ENCODE measurements at regions not wholly inside any gene's neighbourhood (a gene's known extent, or its start where the extent isn't known, plus 50 kb on each side); places are given as distances from the start of the nearest gene placed in this dataset.

DNA sequence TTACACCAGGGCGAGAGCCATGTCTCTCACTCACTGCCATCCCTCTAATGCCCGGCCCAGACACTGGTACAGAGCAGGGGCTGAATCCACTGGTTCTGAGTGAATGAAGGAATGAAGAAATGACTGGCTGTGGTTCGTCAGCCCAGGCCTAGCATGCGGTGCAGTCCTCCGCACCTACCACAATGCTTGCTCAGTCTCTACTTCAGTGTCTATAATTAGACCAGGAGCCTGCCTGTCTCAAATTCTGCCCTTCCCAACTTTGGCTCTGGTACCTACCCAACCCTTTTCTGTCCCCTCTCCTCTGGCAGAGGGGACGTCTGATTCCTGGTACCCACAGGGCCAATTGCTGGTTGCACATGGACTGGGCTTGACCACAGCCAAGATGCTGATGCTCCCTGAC, 118.2 kb upstream of the GRIK3 start:
- ATAC-seq: no peak
- Histone ChIP-seq H3K4me1 (ENCODE audit: low read depth) (no peaks in the 10 kb centered on the region), H3K36me3 (ENCODE audit: low read depth) (no peaks in the 10 kb centered on the region), H3K4me3 (no peak overlapping the region), H3K9me3 (no peaks in the 10 kb centered on the region)
- intact Hi-C loops (cut with DNase I, micrococcal nuclease): no loop called here
- TF ChIP-seq, protein P1, sequence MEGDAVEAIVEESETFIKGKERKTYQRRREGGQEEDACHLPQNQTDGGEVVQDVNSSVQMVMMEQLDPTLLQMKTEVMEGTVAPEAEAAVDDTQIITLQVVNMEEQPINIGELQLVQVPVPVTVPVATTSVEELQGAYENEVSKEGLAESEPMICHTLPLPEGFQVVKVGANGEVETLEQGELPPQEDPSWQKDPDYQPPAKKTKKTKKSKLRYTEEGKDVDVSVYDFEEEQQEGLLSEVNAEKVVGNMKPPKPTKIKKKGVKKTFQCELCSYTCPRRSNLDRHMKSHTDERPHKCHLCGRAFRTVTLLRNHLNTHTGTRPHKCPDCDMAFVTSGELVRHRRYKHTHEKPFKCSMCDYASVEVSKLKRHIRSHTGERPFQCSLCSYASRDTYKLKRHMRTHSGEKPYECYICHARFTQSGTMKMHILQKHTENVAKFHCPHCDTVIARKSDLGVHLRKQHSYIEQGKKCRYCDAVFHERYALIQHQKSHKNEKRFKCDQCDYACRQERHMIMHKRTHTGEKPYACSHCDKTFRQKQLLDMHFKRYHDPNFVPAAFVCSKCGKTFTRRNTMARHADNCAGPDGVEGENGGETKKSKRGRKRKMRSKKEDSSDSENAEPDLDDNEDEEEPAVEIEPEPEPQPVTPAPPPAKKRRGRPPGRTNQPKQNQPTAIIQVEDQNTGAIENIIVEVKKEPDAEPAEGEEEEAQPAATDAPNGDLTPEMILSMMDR (IDR thresholded peaks at IDR 0.05): no peak
- DNase-seq: no peak

DNA sequence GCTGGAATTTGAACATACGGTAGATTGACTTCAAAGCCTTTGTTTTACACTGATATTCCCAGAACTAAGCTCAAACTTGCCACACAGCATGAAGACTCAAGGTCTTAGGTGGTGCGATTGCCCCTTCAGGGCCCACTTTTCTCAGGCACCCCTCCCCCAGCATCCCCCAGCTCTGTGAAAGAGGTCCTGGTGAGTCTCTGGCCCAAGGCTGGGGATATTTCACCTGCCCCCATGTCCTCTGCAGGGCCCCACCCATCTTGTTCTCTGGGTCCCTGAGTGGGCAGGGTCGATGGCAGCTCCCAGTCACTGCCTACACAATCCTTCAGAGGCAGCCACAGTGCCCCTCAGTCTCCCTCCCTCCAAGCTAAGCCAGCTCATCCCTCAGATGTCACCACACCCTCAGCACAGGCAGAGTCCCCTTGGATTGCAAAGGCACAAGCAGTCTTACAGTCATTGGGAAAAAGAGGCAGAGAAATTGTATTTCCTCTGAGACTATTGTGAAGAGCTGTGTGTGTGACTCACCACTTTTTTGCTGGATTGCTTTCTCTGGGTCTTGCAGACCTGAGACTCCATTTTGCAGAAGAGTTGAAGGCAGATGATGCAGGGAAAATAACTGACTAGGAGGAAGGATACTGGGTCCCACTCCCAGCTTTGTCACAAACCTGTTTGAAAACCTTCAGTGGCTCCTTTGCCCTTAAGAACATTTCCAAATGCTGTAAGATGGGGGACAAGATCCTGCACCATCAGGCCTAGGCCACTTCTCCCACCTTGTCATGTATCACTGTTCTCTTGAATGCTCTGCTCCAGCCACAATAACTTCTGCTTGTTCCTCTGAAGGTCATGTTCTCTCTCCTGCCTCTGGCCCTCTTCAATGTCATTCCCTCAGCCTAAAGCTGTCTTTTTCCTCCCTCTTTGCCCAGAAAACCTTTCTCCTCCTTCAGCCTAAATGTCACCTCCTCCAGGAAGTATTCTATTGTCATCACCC, 119.1 kb upstream of the GRIK3 start:
- ATAC-seq (no peak), DNase-seq (no peak)
- Histone ChIP-seq H3K4me3 (no peak overlapping the region), H3K4me1 (ENCODE audit: low read depth) (no peaks in the 10 kb centered on the region), H3K9me3 (no peaks in the 10 kb centered on the region), H3K36me3 (ENCODE audit: low read depth) (no peaks in the 10 kb centered on the region)
- TF ChIP-seq, protein P1 (IDR thresholded peaks at IDR 0.05): no peak
- intact Hi-C loops (cut with DNase I, micrococcal nuclease): no loop called here

DNA sequence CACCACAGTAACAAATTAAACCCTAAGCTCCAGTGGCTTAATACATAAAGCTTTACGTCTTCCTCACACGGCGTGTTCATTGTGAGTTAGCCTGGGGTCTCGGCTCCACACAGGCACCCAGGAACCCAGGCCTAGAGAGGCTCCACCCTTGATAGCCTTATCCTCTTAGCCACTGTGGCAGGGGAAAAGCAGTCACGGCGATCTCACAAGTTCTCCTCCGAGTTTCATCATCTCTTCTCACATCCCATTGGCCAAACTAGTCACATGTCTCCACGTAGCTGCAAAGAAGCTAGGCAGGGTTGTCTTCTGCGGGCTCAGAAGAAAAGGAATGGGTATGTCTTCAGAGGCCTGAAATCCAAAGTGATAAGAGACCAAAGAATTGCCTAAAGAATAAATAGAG, 122.3 kb upstream of the GRIK3 start:
- H3K36me3 ChIP-seq (ENCODE audit: low read depth): no peaks in the 10 kb centered on the region
- no peak for ATAC-seq
- no peak overlapping the region for H3K4me3 ChIP-seq
- no peaks in the 10 kb centered on the region for H3K4me1 ChIP-seq (ENCODE audit: low read depth)
- TF ChIP-seq, protein P1 (IDR thresholded peaks at IDR 0.05): no peak
- no peak for DNase-seq
- intact Hi-C loops (cut with DNase I, micrococcal nuclease): no loop called here
- no peaks in the 10 kb centered on the region for H3K9me3 ChIP-seq

DNA sequence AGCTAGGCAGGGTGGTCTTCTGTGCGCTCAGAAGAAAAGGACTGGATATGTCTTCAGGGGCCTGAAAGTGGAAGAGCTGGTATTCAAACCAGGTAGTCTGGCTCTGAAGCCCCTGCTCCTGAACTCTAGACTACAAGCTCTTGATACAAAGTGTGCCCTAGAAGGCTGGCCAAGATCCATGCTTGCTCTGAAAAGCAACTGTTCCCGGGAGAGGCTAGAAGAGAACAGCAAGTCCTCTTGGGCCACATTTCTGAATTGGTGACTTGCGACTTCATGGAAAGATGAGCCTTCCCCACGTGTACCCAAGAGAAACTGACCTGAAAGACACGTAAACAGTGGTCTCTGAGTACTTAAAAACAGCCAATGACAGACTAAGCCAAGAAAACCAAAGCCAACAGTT, 123.3 kb upstream of the GRIK3 start:
- DNase-seq: no peak
- H3K4me3 ChIP-seq: no peak overlapping the region
- intact Hi-C loops (cut with DNase I, micrococcal nuclease): no loop called here
- no peaks in the 10 kb centered on the region for H3K36me3 ChIP-seq (ENCODE audit: low read depth)
- ATAC-seq: no peak
- H3K9me3 ChIP-seq: peaks cover 3% of the 10 kb centered on the region
- no peaks in the 10 kb centered on the region for H3K4me1 ChIP-seq (ENCODE audit: low read depth)
- TF ChIP-seq, protein P1 (IDR thresholded peaks at IDR 0.05): no peak

DNA sequence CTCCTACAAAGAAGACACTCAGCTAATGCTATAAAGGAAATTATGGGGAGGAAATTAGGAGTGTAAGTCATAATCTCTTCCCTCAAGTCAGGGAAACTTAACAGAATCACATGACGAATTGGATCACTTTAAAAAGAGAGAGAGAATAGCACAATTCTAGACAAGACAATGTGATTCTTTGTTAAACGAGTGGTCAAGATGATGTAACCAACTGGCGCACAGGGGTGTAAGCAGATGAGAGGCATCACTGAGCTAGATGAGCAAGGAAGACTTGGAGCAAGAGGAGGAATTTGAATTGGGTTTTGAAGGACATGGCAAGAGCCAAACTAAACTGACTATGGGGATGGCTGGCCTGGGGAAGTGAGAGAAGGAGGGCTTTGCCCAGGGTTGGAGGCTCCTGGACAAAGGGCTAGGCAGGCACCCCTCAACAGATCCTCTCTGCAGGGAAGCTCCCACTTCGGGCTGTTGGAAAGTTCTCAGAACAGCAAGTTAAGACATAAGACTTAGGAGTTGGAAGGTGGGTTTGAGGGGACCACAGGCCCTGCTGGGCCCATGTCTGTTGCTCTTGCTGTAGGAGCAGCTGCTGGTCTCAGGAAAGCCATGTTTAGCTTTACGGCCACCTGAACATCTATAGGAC, 123.9 kb upstream of the GRIK3 start:
- Histone ChIP-seq H3K36me3 (ENCODE audit: low read depth) (no peaks in the 10 kb centered on the region), H3K4me1 (ENCODE audit: low read depth) (no peaks in the 10 kb centered on the region), H3K4me3 (no peak overlapping the region), H3K9me3 (peaks cover 3% of the 10 kb centered on the region)
- TF ChIP-seq, protein P1 (IDR thresholded peaks at IDR 0.05): no peak
- intact Hi-C loops (cut with DNase I, micrococcal nuclease): no loop called here
- DNase-seq (no peak), ATAC-seq (no peak)

Data from mucosa of descending colon (tissue), 3 donors.